IPS-18a (cell line): ENCODE measurements at regions not wholly inside any gene's neighbourhood (a gene's known extent, or its start where the extent isn't known, plus 50 kb on each side); places are given as distances from the start of the nearest gene placed in this dataset.

Experiments
- H3K27ac ChIP-seq: one replicate; pipeline ENCODE4 v1.5.1; 2013; ENCODE audit warnings: low read length
- H3K27me3 ChIP-seq: one replicate; pipeline ENCODE4 v1.6.1; 2013; ENCODE audit warnings: mild to moderate bottlenecking, low read length; ENCODE audit not compliant: control insufficient read depth, insufficient read depth
- H3K36me3 ChIP-seq: one replicate; pipeline ENCODE4 v1.6.1; 2013; ENCODE audit warnings: low read depth, low read length; ENCODE audit not compliant: control insufficient read depth
- H3K4me1 ChIP-seq: one replicate; pipeline ENCODE4 v1.6.1; 2013; ENCODE audit warnings: low read depth, low read length; ENCODE audit not compliant: control insufficient read depth
- H3K4me3 ChIP-seq: one replicate; pipeline ENCODE4 v1.5.1; 2013; ENCODE audit warnings: low read length
- H3K9ac ChIP-seq: one replicate; pipeline ENCODE4 v1.6.1; 2013; ENCODE audit warnings: mild to moderate bottlenecking, low read length, moderate library complexity
- H3K9me3 ChIP-seq: one replicate; pipeline ENCODE4 v1.6.1; 2013; ENCODE audit warnings: low read depth, low read length; ENCODE audit not compliant: control insufficient read depth

DNA sequence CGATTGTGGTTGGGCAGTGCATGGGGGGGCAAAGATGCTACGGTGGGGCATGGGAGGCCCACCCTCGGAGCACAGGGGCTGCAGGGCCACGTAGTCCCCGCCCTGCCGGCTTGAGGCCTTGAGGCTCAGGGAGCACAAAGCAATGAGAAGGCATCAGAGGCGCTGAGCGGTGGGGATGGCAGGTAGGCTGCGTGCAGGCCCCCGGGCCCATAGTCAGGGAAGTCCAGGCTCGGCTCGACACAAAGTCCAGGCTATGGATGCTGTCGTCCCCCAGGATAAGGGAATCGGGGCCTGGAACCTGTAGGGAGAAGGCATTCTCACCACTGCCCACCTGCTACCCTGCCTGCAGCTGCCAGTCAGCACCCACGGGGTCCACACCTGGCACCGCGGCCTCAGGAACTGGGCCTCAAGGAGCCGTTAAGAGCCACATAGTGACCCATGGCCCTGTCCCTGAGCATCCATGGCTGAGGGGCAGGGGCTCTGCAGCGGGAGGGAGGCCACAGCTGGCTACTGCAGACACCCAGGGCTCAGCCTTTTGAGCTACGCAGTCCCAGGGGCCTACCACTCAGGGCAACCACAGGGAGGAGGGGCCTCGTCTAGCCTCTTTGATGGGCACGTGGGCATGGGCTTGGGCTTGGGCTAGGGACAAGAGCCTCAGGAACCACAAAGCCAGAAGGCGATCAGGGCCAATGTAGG lies 179.7 kb downstream of the IGLL1 start:
- H3K4me1 ChIP-seq = no peaks in the 10 kb centered on the region
- no peaks in the 10 kb centered on the region for H3K36me3 ChIP-seq
- no peak overlapping the region for H3K27ac ChIP-seq
- no peak overlapping the region for H3K4me3 ChIP-seq
- no peaks in the 10 kb centered on the region for H3K27me3 ChIP-seq
- no peak overlapping the region for H3K9ac ChIP-seq
- no peaks in the 10 kb centered on the region for H3K9me3 ChIP-seq

DNA sequence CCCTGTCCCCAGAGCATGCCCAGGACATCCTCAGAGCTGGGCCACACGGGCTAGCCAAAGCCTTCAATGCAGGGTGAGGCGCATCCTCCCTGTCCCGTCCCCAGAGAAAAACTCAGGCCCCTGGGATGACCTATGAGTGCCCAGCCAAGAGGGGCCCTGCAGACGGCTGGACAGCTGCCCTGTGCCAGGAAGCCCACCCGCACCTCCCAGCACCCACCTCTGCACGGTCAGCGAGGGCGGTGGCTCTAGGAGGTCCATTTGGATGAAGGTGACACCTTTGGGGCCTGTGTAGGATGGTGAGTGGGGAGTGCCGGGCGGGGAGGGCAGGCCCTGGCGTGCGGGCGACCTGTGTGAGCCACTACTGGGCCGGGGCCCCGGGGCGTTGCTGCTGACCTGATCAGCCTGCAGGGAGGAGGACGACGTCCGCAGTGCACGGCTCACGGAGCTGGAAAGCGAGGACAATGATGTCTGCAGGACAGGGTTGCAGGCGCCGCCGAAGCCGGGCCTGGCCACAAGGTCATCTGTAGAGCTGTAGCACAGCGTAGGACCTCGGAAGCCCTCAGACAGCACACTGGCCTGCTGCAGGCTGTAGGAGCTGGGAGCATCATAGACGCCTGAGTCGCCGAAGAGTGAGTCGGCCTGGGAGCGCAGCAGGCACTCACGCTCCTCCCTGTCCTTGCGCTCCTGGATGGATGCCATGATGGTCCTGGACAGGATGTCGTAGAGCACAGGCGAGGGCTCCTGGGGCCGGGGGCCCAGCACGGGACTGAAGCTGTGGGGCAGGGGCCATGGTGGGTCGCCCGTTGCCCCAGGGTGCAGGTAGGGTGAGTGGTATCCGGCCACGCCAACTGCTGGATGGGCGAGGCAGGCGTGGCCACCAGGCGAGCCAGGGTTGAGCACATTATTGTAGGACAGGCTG lies 180.5 kb downstream of the IGLL1 start:
- Histone ChIP-seq H3K9ac (no peak overlapping the region), H3K27ac (no peak overlapping the region), H3K9me3 (no peaks in the 10 kb centered on the region), H3K27me3 (no peaks in the 10 kb centered on the region), H3K36me3 (no peaks in the 10 kb centered on the region), H3K4me1 (no peaks in the 10 kb centered on the region), H3K4me3 (no peak overlapping the region)

DNA sequence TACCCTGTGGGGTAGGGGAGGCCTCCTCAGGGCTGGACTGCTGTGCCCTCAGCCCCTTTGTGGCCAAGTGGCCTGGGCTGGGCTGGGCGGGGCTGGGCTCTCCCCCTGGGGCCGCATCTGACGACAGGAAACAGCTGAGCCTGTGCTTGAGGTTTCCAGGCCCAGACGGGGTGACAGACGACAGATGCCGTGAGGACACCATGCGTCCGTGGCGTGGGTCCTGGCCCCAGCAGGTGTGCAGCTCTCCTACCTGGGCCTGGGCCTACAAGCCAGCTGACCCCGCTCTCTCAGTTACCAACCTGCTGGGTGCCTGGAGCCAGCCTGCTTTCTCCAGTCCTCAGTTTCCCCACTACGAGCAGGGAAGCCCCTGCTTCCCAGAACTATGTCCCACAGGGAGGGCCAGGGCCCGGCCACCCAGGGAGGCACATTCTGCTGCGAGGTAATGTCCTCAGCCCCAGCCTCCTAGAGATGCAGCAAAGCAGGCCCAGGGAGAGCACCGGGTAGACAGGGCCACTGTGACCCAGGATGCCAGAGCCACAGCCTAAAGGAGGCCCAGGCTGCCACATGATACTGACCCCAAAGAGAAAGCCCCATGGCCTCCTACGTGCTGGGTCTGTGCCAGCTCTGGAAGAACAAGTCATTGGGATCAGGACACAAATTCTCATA lies 181.3 kb downstream of the IGLL1 start:
- Histone ChIP-seq H3K27ac (no peak overlapping the region), H3K9me3 (no peaks in the 10 kb centered on the region)

DNA sequence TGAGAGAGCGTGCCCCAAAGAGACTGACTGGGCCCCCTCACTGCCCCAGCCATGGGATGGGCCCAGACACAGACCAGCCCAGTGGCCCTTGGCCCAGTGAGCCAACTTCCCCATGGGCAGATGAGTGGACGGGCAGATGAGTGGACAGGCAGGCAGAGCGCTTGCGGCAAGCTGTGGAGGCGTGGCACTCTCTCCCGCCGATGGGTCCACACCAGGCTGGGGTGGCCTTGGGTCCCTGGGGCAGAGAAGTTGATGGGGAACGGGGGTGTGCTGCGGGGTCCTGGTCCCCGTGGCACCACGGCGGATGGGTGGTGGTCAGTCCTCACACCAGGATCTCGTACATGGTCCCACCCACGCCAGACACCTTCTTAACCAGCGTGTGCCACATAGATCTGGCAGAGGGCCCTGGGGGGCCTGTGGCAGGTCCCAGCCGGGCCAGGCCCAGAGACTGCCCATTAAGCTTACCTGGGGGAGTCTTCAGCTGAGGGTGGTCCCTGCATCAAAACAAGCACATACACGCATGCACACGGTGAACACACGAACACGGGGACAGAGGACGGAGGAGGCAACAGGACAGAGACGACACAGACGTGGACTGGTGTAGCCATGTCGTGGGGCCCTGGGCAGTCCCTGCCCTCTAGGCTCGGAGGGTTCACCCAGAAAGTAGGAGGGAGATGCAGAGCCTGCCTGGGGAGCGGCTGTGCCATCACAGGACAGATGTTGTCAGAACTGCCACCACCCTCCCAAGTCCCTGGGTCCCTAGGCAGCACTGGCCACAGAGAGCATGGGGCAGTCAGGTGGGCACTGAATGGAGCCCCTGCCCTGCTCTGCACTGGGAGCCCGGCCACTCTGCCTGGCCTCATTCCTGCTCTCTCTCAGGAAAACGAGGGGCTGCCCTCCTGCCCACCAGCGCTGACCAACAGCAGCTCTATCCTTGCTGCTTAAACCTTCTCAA lies 182.2 kb downstream of the IGLL1 start:
- Histone ChIP-seq H3K9ac (no peak overlapping the region), H3K9me3 (no peaks in the 10 kb centered on the region), H3K27ac (no peak overlapping the region), H3K27me3 (no peaks in the 10 kb centered on the region), H3K4me1 (no peaks in the 10 kb centered on the region), H3K36me3 (no peaks in the 10 kb centered on the region), H3K4me3 (no peak overlapping the region)

More for the DNA sequence above, 181.3 kb downstream of the IGLL1 start:
- Histone ChIP-seq H3K9ac (no peak overlapping the region), H3K27me3 (no peaks in the 10 kb centered on the region), H3K36me3 (no peaks in the 10 kb centered on the region), H3K4me3 (no peak overlapping the region), H3K4me1 (no peaks in the 10 kb centered on the region)

DNA sequence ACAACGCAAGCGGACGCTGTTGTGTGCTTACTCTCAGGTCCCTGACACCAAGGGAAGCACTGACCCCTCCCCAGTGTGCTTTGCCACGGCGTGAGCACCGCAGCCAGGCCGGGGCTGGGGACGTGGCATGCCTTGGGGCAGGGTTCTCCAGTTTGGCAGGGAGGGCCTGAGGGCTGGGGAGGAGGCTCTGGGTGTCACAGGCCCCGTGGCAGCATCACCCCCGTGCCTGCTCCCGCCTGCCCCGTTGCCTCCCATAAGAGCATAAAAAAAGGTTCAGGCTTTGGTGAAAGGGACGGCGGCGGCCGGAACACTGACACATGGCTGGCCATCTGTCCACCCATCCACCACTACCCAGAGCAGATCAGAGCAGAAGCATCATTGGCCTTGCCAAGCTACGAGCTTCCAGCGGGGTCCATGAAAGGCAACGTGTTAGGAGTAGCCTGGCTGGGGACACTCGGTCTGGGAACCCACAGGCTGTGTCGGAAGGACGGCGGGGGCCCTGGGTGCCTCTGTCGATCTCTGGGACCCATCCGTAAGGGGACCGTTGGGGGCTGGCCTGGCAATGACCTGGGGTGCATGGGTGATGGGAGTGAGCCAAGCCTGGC lies 183.0 kb downstream of the IGLL1 start:
- Histone ChIP-seq H3K27me3 (no peaks in the 10 kb centered on the region), H3K36me3 (no peaks in the 10 kb centered on the region), H3K9me3 (no peaks in the 10 kb centered on the region), H3K9ac (no peak overlapping the region), H3K4me3 (no peak overlapping the region), H3K4me1 (no peaks in the 10 kb centered on the region), H3K27ac (no peak overlapping the region)

DNA sequence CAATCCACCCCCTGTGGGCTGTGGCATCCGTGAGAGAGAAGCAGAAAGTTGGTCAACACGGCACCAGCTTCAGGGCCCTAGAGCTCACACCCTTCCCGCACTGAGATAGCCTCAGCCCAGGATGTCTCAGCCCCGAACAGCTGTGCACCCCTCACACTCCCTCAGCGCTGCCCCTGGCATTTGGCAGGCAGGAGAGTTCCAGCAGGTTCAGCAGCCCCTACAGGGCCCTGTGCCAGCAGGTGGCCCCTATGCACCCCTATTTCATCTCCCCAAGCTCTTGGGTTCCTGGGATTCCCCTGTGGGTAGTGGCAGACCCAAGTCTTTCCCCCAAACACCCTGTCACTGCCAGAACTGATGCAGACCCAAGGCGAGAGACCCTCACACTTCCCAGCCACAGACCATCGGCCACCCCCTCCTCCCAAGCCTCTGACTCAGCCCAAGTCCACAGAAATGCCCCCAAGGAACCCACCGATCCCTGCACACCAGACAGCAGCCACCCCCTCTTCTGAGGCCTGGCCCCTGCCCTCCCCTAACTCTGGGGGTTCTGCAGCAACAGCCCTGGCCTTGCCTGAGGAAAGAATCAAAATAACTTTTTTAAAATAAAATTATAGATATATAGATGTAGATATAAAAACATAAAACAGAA lies 183.6 kb downstream of the IGLL1 start:
- Histone ChIP-seq H3K27ac (no peak overlapping the region), H3K27me3 (no peaks in the 10 kb centered on the region), H3K9ac (no peak overlapping the region), H3K36me3 (no peaks in the 10 kb centered on the region), H3K9me3 (no peaks in the 10 kb centered on the region), H3K4me1 (no peaks in the 10 kb centered on the region), H3K4me3 (no peak overlapping the region)

DNA sequence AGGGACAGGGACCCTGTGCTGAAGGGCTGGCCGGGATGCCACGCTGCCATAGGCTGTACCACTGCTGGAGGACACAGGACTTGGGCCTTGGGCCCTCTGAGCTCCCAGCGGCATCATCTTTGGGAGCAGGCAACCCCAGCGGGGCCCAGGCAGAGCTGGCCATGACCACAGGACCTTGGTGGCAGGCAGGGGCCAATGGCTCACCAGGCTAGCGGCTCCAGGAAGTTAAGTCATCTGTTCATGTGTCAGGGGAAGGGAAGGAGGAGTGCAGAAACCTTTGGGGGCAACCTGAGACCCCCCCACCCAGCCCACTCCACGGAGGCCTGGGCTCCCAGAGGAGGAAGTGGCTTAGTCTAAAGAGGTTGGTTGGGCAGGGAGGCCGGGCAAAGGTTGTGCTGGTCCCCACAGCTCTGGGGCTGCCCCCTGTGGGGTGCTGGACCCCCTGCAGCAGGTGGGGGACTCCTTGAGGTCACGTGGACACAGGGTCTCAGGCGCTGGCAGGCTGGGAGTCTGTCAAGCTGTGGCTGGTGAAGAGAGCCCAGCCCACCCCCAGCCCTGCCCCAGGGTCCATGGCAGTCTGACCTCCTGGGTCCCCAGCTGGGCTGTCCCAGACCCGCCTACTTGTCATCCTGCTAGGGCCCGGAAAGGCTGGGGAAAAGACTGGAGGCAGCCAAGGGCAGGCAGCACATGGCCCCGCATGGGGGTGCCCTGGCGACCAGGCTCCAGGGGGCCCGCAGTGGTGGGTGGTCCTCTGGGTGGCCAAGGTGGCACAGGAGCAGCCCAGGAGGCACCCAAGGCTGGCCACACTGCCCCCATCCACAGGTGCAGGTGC lies 184.3 kb downstream of the IGLL1 start:
- H3K4me3 ChIP-seq = no peak overlapping the region
- no peak overlapping the region for H3K27ac ChIP-seq
- no peaks in the 10 kb centered on the region for H3K9me3 ChIP-seq
- no peaks in the 10 kb centered on the region for H3K36me3 ChIP-seq
- no peak overlapping the region for H3K9ac ChIP-seq
- H3K4me1 ChIP-seq = no peaks in the 10 kb centered on the region
- no peaks in the 10 kb centered on the region for H3K27me3 ChIP-seq

DNA sequence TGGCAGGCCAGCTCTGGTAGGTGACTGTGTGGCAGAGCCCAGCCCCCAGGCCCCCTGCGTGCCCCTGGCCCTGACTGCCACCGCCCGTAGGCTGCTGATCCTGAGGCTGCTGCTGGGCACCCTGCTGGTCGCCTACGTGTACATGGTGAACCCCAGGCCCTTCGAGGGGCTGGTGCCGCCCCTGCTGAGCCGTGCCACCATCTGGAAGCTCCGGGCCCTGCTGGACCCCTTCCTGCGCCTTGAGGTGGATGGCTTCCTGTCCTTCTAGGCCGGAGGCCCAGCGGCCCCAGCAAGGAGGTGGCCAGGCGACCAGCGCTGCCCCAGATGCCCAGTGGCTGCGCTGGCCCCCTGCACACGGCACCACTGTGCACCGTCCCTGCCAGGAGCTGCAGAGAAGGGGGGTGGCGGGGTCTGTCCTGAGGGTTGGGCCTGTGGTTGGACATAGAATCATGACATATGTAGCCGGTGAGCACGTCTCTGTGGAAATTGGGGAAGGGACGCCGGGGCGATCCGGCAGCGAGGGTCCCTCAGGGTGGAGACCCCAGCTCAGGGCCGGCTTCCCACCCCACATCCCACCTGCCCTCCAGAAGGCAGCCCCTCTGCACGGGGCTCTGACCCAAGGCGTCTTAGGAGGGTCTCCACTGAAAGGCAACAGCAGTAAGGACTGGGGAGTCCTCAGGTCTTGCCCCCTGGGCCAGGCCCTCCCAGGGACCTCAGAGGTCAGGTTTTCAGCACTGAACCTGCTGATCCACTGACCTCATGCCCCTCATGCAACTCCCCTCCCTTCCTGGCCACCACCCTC lies 185.4 kb downstream of the IGLL1 start:
- Histone ChIP-seq H3K4me1 (no peaks in the 10 kb centered on the region), H3K9ac (no peak overlapping the region), H3K4me3 (no peak overlapping the region), H3K36me3 (no peaks in the 10 kb centered on the region), H3K27ac (no peak overlapping the region), H3K9me3 (no peaks in the 10 kb centered on the region), H3K27me3 (no peaks in the 10 kb centered on the region)

DNA sequence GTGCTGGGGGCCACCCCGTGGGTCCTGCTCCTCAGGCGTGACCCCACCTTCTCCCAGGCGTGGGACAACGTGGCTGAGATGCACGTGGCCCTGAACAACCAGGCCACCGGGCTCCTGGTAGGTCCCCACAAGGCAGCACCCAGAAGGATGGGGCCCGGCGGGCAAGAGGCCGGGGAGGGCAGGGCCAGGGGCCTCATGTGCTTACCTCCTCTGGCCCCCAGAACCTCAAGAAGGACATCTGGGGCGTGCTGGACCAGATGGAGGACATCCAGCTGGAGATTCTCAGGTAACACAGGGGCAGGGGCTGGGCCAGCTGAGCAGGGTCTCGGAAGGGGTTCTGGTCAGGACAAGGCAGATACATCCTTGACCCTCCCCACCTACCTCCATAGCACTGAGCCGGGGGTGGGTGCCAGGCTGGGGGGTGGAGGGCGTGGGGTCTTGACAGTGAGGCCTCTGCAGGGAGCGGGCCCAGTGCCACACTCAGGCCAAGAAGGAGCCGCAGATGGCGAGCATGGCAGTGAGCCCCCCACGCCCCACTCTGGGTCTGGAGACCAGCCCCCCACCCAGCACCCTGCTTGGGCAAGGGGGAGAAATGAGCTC lies 186.3 kb downstream of the IGLL1 start:
- H3K36me3 ChIP-seq = no peaks in the 10 kb centered on the region

More for the DNA sequence above, 186.3 kb downstream of the IGLL1 start:
- Histone ChIP-seq H3K27ac (no peak overlapping the region), H3K9me3 (no peaks in the 10 kb centered on the region), H3K27me3 (no peaks in the 10 kb centered on the region), H3K4me3 (no peak overlapping the region), H3K9ac (no peak overlapping the region), H3K4me1 (no peaks in the 10 kb centered on the region)
